ENCODE measurements at regions not wholly inside any gene's neighbourhood (a gene's known extent, or its start where the extent isn't known, plus 50 kb on each side); places are given as distances from the start of the nearest gene placed in this dataset.

DNA sequence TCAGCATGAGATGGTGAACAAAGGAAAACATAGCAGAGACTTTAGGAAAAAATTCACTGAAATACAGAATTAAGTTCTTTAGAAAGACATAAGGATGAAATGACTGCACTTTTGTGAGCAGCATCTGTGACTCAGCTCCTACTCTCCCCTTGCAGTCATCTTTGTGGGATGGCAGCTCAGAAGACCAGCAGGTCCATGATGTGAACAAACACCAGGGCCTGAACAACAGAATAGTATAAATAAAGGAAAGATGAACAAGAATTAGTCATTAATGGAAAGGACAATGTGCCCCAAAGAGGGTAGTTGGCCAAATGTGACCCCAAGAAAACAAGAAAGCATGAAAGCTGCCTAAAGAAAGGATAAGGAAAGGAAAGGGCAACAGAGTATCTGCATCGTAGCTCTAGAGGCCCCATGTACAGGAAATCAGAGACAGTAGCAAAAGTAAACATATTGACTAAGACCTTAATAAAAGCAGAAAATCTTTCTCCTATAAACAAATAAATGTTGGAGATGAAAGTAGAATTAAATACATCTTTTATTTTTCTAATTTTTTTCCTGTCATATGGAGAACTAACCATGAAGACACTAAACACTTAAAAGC, 318.0 kb downstream of the ZEB2 start:
- POLR2A ChIA-PET, result no interaction called here
- H3K36me3 ChIP-seq (ENCODE audit: control insufficient read depth in 2 of 2, insufficient read depth in 1 of 2, low read length in 2 of 2), result no peaks in the 10 kb centered on the region
- H3K27ac ChIP-seq (ENCODE audit: extremely low read depth, low read depth, low read length), result no peak overlapping the region
- H3K4me1 ChIP-seq (ENCODE audit: control insufficient read depth, insufficient read depth, low read length), result no peaks in the 10 kb centered on the region
- CTCF ChIA-PET, result no interaction called here
- no peak overlapping the region for H3K4me3 ChIP-seq (ENCODE audit: low read depth, low read length)
- H3K9me3 ChIP-seq (ENCODE audit: control insufficient read depth, insufficient read depth, low read depth, low read length), result no peaks in the 10 kb centered on the region
- no peak for TF ChIP-seq ZNF530 (tag by site-specific recombination; IDR thresholded peaks at IDR 0.05; ENCODE audit: low read depth)
- TF ChIP-seq ZFP69B (tag by site-specific recombination; IDR thresholded peaks at IDR 0.05), result no peak
- TF ChIP-seq ZNF16 (tag by site-specific recombination; IDR thresholded peaks at IDR 0.05; ENCODE audit: low read depth), result no peak
- no peak for TF ChIP-seq ZNF677 (tag by site-specific recombination; IDR thresholded peaks at IDR 0.05)
- no peak for TF ChIP-seq ZNF544 (tag by site-specific recombination; IDR thresholded peaks at IDR 0.05)
- TF ChIP-seq ZNF501 (tag by site-specific recombination; IDR thresholded peaks at IDR 0.05), result no peak
- no peak for TF ChIP-seq ZFHX2 (tag by site-specific recombination; conservative IDR thresholded peaks at IDR 0.05)

DNA sequence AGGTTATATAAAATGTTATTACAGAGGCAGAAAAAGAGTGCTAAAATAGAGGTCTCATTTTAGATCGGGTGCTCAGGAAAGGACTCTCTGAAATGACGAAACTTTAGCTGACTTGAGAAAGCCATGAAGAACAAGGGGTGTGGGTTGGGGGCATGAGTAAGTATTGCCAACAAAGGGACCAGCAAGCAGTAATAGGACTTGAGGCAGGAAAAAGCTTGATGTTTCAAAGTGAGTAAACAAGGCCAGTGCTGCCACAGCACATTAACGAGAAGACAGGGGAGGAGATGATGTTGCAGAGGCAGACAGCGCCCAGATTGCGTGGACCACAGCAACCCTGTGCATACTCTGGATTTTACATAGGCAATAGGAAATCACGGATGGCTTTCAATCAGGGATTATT, 318.8 kb downstream of the ZEB2 start:
- H3K27ac ChIP-seq (ENCODE audit: extremely low read depth, low read depth, low read length), result no peak overlapping the region
- no peak overlapping the region for H3K4me3 ChIP-seq (ENCODE audit: low read depth, low read length)
- TF ChIP-seq, protein P1, sequence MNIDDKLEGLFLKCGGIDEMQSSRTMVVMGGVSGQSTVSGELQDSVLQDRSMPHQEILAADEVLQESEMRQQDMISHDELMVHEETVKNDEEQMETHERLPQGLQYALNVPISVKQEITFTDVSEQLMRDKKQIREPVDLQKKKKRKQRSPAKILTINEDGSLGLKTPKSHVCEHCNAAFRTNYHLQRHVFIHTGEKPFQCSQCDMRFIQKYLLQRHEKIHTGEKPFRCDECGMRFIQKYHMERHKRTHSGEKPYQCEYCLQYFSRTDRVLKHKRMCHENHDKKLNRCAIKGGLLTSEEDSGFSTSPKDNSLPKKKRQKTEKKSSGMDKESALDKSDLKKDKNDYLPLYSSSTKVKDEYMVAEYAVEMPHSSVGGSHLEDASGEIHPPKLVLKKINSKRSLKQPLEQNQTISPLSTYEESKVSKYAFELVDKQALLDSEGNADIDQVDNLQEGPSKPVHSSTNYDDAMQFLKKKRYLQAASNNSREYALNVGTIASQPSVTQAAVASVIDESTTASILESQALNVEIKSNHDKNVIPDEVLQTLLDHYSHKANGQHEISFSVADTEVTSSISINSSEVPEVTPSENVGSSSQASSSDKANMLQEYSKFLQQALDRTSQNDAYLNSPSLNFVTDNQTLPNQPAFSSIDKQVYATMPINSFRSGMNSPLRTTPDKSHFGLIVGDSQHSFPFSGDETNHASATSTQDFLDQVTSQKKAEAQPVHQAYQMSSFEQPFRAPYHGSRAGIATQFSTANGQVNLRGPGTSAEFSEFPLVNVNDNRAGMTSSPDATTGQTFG (tag by site-specific recombination; IDR thresholded peaks at IDR 0.05; ENCODE audit: borderline replicate concordance), result no peak
- no peak for TF ChIP-seq ZNF426 (tag by site-specific recombination; IDR thresholded peaks at IDR 0.05)
- no peak for TF ChIP-seq BCL11A (tag by site-specific recombination; IDR thresholded peaks at IDR 0.05; ENCODE audit: low read depth)
- no peak for TF ChIP-seq ZBTB17 (tag by site-specific recombination; IDR thresholded peaks at IDR 0.05)
- TF ChIP-seq ZNF600 (tag by site-specific recombination; IDR thresholded peaks at IDR 0.05), result no peak
- no peak for TF ChIP-seq ZNF416 (tag by site-specific recombination; IDR thresholded peaks at IDR 0.05)
- TF ChIP-seq RBAK (tag by site-specific recombination; IDR thresholded peaks at IDR 0.05), result no peak
- TF ChIP-seq, protein P2, sequence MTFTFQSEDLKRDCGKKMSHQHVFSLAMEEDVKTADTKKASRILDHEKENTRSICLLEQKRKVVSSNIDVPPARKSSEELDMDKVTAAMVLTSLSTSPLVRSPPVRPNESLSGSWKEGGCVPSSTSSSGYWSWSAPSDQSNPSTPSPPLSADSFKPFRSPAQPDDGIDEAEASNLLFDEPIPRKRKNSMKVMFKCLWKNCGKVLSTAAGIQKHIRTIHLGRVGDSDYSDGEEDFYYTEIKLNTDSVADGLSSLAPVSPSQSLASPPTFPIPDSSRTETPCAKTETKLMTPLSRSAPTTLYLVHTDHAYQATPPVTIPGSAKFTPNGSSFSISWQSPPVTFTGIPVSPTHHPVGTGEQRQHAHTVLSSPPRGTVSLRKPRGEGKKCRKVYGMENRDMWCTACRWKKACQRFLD (tag by site-specific recombination; IDR thresholded peaks at IDR 0.05), result no peak
- TF ChIP-seq KLF16 (tag by site-specific recombination; IDR thresholded peaks at IDR 0.05), result no peak
- no peak for TF ChIP-seq YY1 (tag by site-specific recombination; IDR thresholded peaks at IDR 0.05)
- TF ChIP-seq ZNF514 (tag by site-specific recombination; IDR thresholded peaks at IDR 0.05), result no peak
- no peak for TF ChIP-seq ZNF776 (tag by site-specific recombination; IDR thresholded peaks at IDR 0.05; ENCODE audit: borderline replicate concordance)
- TF ChIP-seq ZNF248 (tag by site-specific recombination; IDR thresholded peaks at IDR 0.05), result no peak
- no peak for TF ChIP-seq SCRT1 (tag by site-specific recombination; IDR thresholded peaks at IDR 0.05; ENCODE audit: borderline replicate concordance)
- no peak for TF ChIP-seq ZNF747 (tag by site-specific recombination; IDR thresholded peaks at IDR 0.05)
- TF ChIP-seq ZIC2 (tag by site-specific recombination; IDR thresholded peaks at IDR 0.05), result no peak
- TF ChIP-seq, protein P3, sequence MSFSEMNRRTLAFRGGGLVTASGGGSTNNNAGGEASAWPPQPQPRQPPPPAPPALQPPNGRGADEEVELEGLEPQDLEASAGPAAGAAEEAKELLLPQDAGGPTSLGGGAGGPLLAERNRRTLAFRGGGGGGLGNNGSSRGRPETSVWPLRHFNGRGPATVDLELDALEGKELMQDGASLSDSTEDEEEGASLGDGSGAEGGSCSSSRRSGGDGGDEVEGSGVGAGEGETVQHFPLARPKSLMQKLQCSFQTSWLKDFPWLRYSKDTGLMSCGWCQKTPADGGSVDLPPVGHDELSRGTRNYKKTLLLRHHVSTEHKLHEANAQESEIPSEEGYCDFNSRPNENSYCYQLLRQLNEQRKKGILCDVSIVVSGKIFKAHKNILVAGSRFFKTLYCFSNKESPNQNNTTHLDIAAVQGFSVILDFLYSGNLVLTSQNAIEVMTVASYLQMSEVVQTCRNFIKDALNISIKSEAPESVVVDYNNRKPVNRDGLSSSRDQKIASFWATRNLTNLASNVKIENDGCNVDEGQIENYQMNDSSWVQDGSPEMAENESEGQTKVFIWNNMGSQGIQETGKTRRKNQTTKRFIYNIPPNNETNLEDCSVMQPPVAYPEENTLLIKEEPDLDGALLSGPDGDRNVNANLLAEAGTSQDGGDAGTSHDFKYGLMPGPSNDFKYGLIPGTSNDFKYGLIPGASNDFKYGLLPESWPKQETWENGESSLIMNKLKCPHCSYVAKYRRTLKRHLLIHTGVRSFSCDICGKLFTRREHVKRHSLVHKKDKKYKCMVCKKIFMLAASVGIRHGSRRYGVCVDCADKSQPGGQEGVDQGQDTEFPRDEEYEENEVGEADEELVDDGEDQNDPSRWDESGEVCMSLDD (tag by site-specific recombination; IDR thresholded peaks at IDR 0.05), result no peak
- no peaks in the 10 kb centered on the region for H3K4me1 ChIP-seq (ENCODE audit: control insufficient read depth, insufficient read depth, low read length)
- ChIA-PET POLR2A (no interaction called here), CTCF (no interaction called here)
- no peaks in the 10 kb centered on the region for H3K36me3 ChIP-seq (ENCODE audit: control insufficient read depth in 2 of 2, insufficient read depth in 1 of 2, low read length in 2 of 2)
- no peaks in the 10 kb centered on the region for H3K9me3 ChIP-seq (ENCODE audit: control insufficient read depth, insufficient read depth, low read depth, low read length)
